H1 (cell line): ENCODE measurements at regions not wholly inside any gene's neighbourhood (a gene's known extent, or its start where the extent isn't known, plus 50 kb on each side); places are given as distances from the start of the nearest gene placed in this dataset.

Experiments
- CTCF ChIA-PET: fragments of 300-600 bp; sonication (Branson Sonifier 250); formaldehyde crosslinking; loops from one replicate; lab custom pipeline; 2021; ENCODE audit not compliant: partially characterized antibody; lab: Charles Lee
- POLR2A ChIA-PET: fragments of 300-600 bp; sonication (Branson Sonifier 250); formaldehyde crosslinking; loops from one replicate; lab custom pipeline; 2021; ENCODE audit warnings: inconsistent platforms; ENCODE audit not compliant: partially characterized antibody; lab: Charles Lee
- DNase-seq, 2 experiments: peaks; one replicate each; pipeline versions ENCODE4 v3.0.0 to v3.0.0-alpha.2; 2010 to 2022; ENCODE audit warnings: low spot score in 2 of 2, low read depth in 1 of 2, mixed read lengths in 1 of 2
- FAIRE-seq: peaks from 2 replicates; lab custom pipeline; 2011; peaks lifted over from hg19 to GRCh38; lab: Jason Lieb, UNC
- H2AFZ ChIP-seq: 2 replicates; pipeline ENCODE4 v1.8.1; 2012; ENCODE audit warnings: low read length, inconsistent platforms
- H2AK5ac ChIP-seq: 2 replicates; pipeline ENCODE4 v1.6.1; 2013; ENCODE audit warnings: low read depth, low read length
- H2BK120ac ChIP-seq: replicated peaks from 2 replicates; pipeline ENCODE3; 2013; ENCODE audit warnings: low read depth, low read length, inconsistent platforms
- H2BK12ac ChIP-seq: 2 replicates; pipeline ENCODE4 v1.6.1; 2013; ENCODE audit warnings: low read depth, low read length
- H2BK15ac ChIP-seq: 2 replicates; pipeline ENCODE4 v1.6.1; 2013; ENCODE audit warnings: low read length
- H2BK20ac ChIP-seq: 2 replicates; pipeline ENCODE4 v1.6.1; 2013; ENCODE audit warnings: low read length
- H2BK5ac ChIP-seq: 2 replicates; pipeline ENCODE4 v1.6.1; 2013; ENCODE audit warnings: low read depth, low read length
- H3K14ac ChIP-seq: 2 replicates; pipeline ENCODE4 v1.6.1; 2013; ENCODE audit warnings: inconsistent platforms; ENCODE audit not compliant: insufficient read length
- H3K18ac ChIP-seq: 2 replicates; pipeline ENCODE4 v1.6.1; 2013; ENCODE audit warnings: low read length; ENCODE audit errors: extremely low read depth
- H3K23ac ChIP-seq: 2 replicates; pipeline ENCODE4 v1.6.1; 2013; ENCODE audit warnings: inconsistent platforms; ENCODE audit not compliant: insufficient read length
- H3K23me2 ChIP-seq: 2 replicates; pipeline ENCODE4 v1.6.1; 2013; ENCODE audit warnings: low read depth, low read length
- H3K27ac ChIP-seq: 2 replicates; pipeline ENCODE4 v1.6.1; 2011; ENCODE audit warnings: low read depth, low read length, inconsistent platforms
- H3K27me3 ChIP-seq, 4 experiments: replicated peaks in 1 of 4; 1 replicate in 1 of 4; 2 replicates in 3 of 4; pipeline versions ENCODE4 v1.6.1 to v1.8.1; 2011 to 2013; ENCODE audit warnings: low read length in 3 of 4, mild to moderate bottlenecking in 3 of 4, inconsistent platforms in 2 of 4, mixed read lengths in 2 of 4, moderate library complexity in 1 of 4; ENCODE audit not compliant: control insufficient read depth in 3 of 4, insufficient read depth in 3 of 4; ENCODE audit errors: extremely low read depth in 1 of 4
- H3K36me3 ChIP-seq, 4 experiments: 2 replicates each; pipeline versions ENCODE4 v1.6.1 to v1.8.1; 2011 to 2013; ENCODE audit warnings: mild to moderate bottlenecking in 4 of 4, low read length in 3 of 4, moderate library complexity in 2 of 4, control low read depth in 1 of 4, inconsistent platforms in 1 of 4; ENCODE audit not compliant: insufficient read depth in 4 of 4, control insufficient read depth in 2 of 4
- H3K4ac ChIP-seq: replicated peaks from 2 replicates; pipeline ENCODE3; 2013; ENCODE audit warnings: low read length, low read depth, mixed read lengths, inconsistent platforms; ENCODE audit not compliant: insufficient read length
- H3K4me1 ChIP-seq, 4 experiments: replicated peaks in 1 of 4; 1 replicate in 1 of 4; 2 replicates in 3 of 4; pipeline versions ENCODE4 v1.6.1 to v1.8.1; 2011 to 2013; ENCODE audit warnings: low read length in 3 of 4, inconsistent platforms in 2 of 4, mixed read lengths in 1 of 4; ENCODE audit not compliant: insufficient read depth in 4 of 4, control insufficient read depth in 3 of 4
- H3K4me2 ChIP-seq, 2 experiments: 2 replicates each; pipeline versions ENCODE4 v1.6.1 to v1.8.1; 2011 to 2013; ENCODE audit warnings: low read depth in 2 of 2, low read length in 2 of 2, control low read depth in 1 of 2, inconsistent platforms in 1 of 2, mild to moderate bottlenecking in 1 of 2; ENCODE audit not compliant: insufficient read depth in 1 of 2
- H3K4me3 ChIP-seq, 4 experiments: fragments of 200-600, 300-600 bp in 1 of 4; sonication (generic), shearing (Covaris generic), sonication (Bioruptor Twin) in 1 of 4; 2 replicates each; pipeline versions ENCODE4 v1.5.1 to v1.8.1; 2011 to 2016; ENCODE audit warnings: low read length in 4 of 4, low read depth in 3 of 4, control low read depth in 2 of 4, inconsistent platforms in 2 of 4, mild to moderate bottlenecking in 2 of 4, mixed read lengths in 1 of 4, moderate library complexity in 1 of 4; ENCODE audit not compliant: insufficient read depth in 2 of 4; ENCODE audit errors: extremely low read depth in 1 of 4
- H3K56ac ChIP-seq: replicated peaks from 2 replicates; pipeline ENCODE3; 2013; ENCODE audit warnings: low read depth, mild to moderate bottlenecking, mixed read lengths, low read length, inconsistent platforms; ENCODE audit not compliant: insufficient read length
- H3K79me1 ChIP-seq: 2 replicates; pipeline ENCODE4 v1.6.1; 2013; ENCODE audit warnings: low read depth, low read length, control low read depth
- H3K79me2 ChIP-seq, 2 experiments: 2 replicates each; pipeline versions ENCODE4 v1.6.1 to v1.8.1; 2012 to 2013; ENCODE audit warnings: low read length in 2 of 2, mild to moderate bottlenecking in 2 of 2, inconsistent platforms in 1 of 2; ENCODE audit not compliant: insufficient read depth in 2 of 2, control insufficient read depth in 1 of 2
- H3K9ac ChIP-seq, 4 experiments: replicated peaks in 1 of 4; 1 replicate in 1 of 4; 2 replicates in 3 of 4; pipeline versions ENCODE4 v1.6.1 to v1.8.1; 2011 to 2013; ENCODE audit warnings: low read depth in 3 of 4, low read length in 3 of 4, control low read depth in 2 of 4, mild to moderate bottlenecking in 2 of 4, moderate library complexity in 2 of 4, inconsistent platforms in 1 of 4; ENCODE audit errors: extremely low read depth in 1 of 4
- H3K9me3 ChIP-seq, 2 experiments: 2 replicates each; pipeline versions ENCODE4 v1.6.1 to v1.8.1; 2012 to 2013; ENCODE audit warnings: mild to moderate bottlenecking in 2 of 2, moderate library complexity in 2 of 2, control low read depth in 1 of 2, inconsistent platforms in 1 of 2, low read depth in 1 of 2, low read length in 1 of 2, mixed read lengths in 1 of 2; ENCODE audit not compliant: insufficient read depth in 2 of 2
- H4K20me1 ChIP-seq, 2 experiments: replicated peaks in 1 of 2; 2 replicates each; pipeline versions ENCODE3 to v1.8.1; 2011 to 2013; ENCODE audit warnings: inconsistent platforms in 2 of 2, low read length in 2 of 2, mild to moderate bottlenecking in 1 of 2; ENCODE audit not compliant: insufficient read depth in 2 of 2, control insufficient read depth in 1 of 2
- H4K5ac ChIP-seq: 2 replicates; pipeline ENCODE4 v1.6.1; 2013; ENCODE audit warnings: low read length, low read depth, mixed read lengths, inconsistent platforms; ENCODE audit not compliant: insufficient read length
- H4K8ac ChIP-seq: 2 replicates; pipeline ENCODE4 v1.8.0; 2013; ENCODE audit warnings: mild to moderate bottlenecking, moderate library complexity, low read length, inconsistent platforms; ENCODE audit not compliant: insufficient read depth; ENCODE audit errors: extremely low read depth
- H4K91ac ChIP-seq: replicated peaks from 2 replicates; pipeline ENCODE3; 2013; ENCODE audit warnings: low read length, mixed read lengths, inconsistent platforms; ENCODE audit not compliant: insufficient read length
- CHD1 ChIP-seq: IDR thresholded peaks from 2 replicates; pipeline ENCODE4 v1.6.1; 2012; ENCODE audit warnings: low read depth, low read length, improper control_type of control experiment
- WGBS, 2 experiments: shearing (Covaris generic) in 1 of 2; methylation state at CpG; one replicate each; pipeline versions ENCODE4 v1.1.6 to v1.1.7; 2013 to 2015; ENCODE audit warnings: low lambda C conversion rate in 2 of 2, mixed read lengths in 2 of 2, inconsistent platforms in 1 of 2, low coverage in 1 of 2, missing lambda C conversion rate in 1 of 2; ENCODE audit not compliant: insufficient replicate concordance in 2 of 2, insufficient coverage in 1 of 2, insufficient read length in 1 of 2; ENCODE audit errors: extremely low coverage in 1 of 2, missing lambda C conversion rate in 1 of 2; 5-methylcytosine and 5-hydroxymethylcytosine counted together
- TF ChIP-seq, protein P1 (sequence below): IDR thresholded peaks from 2 replicates; pipeline ENCODE4 v1.6.1; 2011; ENCODE audit warnings: low read depth, mild to moderate bottlenecking, low read length; ENCODE audit not compliant: insufficient read depth
- TF ChIP-seq, protein P2 (sequence below), 3 experiments: IDR thresholded peaks; 1 replicate in 2 of 3; 2 replicates in 1 of 3; pipeline versions ENCODE4 v1.5.1 to v1.6.1; 2011; ENCODE audit warnings: low read length in 3 of 3, mild to moderate bottlenecking in 3 of 3, inconsistent platforms in 2 of 3, low read depth in 1 of 3, moderate library complexity in 1 of 3; ENCODE audit not compliant: insufficient read depth in 1 of 3; ENCODE audit errors: control extremely low read depth in 1 of 3
- TF ChIP-seq, protein P3 (sequence below): IDR thresholded peaks from 2 replicates; pipeline ENCODE4 v1.6.1; 2012; ENCODE audit warnings: low read length, inconsistent platforms

DNA sequence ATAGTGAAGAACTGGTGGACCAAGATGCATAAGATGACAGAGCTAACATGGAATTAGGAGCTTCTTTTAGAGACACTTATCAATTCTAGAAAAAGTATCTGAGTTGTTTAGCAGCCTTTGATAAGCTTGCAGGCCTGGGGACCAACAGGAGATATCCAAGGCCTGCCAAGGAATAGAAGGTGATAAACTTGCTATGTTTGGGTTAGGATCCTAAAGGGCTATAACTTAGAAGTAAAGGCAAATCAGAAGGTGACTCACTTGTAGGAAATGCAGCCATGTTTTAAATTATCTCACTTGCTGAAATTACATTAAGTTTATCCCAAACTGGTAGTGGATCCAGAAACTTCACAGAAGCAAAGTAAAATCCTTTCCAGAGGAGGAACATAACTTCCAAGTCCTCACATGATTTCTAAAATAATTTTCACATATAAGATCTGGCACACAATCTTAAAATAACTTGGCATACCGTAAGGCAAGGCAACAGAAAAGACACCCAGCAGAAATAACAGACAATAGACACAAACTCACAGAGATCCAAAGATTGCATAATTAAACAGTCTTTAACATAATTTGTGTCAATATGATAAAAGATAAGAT lies 69.6 kb upstream of the TEAD1 start:
- H3K4me2 ChIP-seq: no peak overlapping the region
- H2BK5ac ChIP-seq: no peak overlapping the region
- no peak overlapping the region for H4K5ac ChIP-seq
- H3K4me3 ChIP-seq: no peak overlapping the region
- no peaks in the 10 kb centered on the region for H3K27me3 ChIP-seq
- no peak overlapping the region for H3K9ac ChIP-seq
- no peaks in the 10 kb centered on the region for H3K23me2 ChIP-seq
- no peak overlapping the region for H2BK120ac ChIP-seq
- no peak overlapping the region for H2BK20ac ChIP-seq
- no peak overlapping the region for H3K4ac ChIP-seq
- ChIA-PET POLR2A (interaction anchor here (0.7 kb wide), 1 partner anchor 275 kb away, joined by 3 read pairs; no protein-coding TSS in a partner anchor), CTCF (interaction anchor here (1.0 to 1.5 kb wide), 3 partner anchors 66 to 359 kb away, joined by 3 read pairs; no protein-coding TSS in a partner anchor)
- FAIRE-seq (no peak), DNase-seq (no peak)
- H2AFZ ChIP-seq: no peak overlapping the region
- H3K23ac ChIP-seq: no peak overlapping the region
- no peaks in the 10 kb centered on the region for H3K79me2 ChIP-seq
- H3K79me1 ChIP-seq: no peaks in the 10 kb centered on the region
- H3K56ac ChIP-seq: no peak overlapping the region
- H3K18ac ChIP-seq: no peak overlapping the region
- WGBS, 2 experiments: 90% methylated on average over 1 of the region's 1 CpG; no CpG with 5 or more reads in 1 of the 2 experiments
- peaks cover 0 to 4% (median 0%) of the 10 kb centered on the region in 4 experiments; a peak in 1 of 7 replicates for H3K4me1 ChIP-seq
- no peak overlapping the region for H3K14ac ChIP-seq
- no peaks in the 10 kb centered on the region for H3K9me3 ChIP-seq
- H4K91ac ChIP-seq: no peak overlapping the region
- no peak overlapping the region for H2BK12ac ChIP-seq
- H3K27ac ChIP-seq: no peak overlapping the region
- H3K36me3 ChIP-seq: no peaks in the 10 kb centered on the region
- H2BK15ac ChIP-seq: no peak overlapping the region
- H4K20me1 ChIP-seq: no peaks in the 10 kb centered on the region
- no peak overlapping the region for H2AK5ac ChIP-seq
- no peak overlapping the region for H4K8ac ChIP-seq
- TF ChIP-seq, protein P1, sequence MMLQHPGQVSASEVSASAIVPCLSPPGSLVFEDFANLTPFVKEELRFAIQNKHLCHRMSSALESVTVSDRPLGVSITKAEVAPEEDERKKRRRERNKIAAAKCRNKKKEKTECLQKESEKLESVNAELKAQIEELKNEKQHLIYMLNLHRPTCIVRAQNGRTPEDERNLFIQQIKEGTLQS: no peak
- TF ChIP-seq, protein P2, sequence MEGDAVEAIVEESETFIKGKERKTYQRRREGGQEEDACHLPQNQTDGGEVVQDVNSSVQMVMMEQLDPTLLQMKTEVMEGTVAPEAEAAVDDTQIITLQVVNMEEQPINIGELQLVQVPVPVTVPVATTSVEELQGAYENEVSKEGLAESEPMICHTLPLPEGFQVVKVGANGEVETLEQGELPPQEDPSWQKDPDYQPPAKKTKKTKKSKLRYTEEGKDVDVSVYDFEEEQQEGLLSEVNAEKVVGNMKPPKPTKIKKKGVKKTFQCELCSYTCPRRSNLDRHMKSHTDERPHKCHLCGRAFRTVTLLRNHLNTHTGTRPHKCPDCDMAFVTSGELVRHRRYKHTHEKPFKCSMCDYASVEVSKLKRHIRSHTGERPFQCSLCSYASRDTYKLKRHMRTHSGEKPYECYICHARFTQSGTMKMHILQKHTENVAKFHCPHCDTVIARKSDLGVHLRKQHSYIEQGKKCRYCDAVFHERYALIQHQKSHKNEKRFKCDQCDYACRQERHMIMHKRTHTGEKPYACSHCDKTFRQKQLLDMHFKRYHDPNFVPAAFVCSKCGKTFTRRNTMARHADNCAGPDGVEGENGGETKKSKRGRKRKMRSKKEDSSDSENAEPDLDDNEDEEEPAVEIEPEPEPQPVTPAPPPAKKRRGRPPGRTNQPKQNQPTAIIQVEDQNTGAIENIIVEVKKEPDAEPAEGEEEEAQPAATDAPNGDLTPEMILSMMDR (IDR thresholded peaks at IDR 0.05; ENCODE audit: control extremely low read depth in 1 of 3, insufficient read depth in 1 of 3, low read depth in 1 of 3, low read length in 3 of 3): no peak
- TF ChIP-seq CHD1: no peak
- TF ChIP-seq, protein P3, sequence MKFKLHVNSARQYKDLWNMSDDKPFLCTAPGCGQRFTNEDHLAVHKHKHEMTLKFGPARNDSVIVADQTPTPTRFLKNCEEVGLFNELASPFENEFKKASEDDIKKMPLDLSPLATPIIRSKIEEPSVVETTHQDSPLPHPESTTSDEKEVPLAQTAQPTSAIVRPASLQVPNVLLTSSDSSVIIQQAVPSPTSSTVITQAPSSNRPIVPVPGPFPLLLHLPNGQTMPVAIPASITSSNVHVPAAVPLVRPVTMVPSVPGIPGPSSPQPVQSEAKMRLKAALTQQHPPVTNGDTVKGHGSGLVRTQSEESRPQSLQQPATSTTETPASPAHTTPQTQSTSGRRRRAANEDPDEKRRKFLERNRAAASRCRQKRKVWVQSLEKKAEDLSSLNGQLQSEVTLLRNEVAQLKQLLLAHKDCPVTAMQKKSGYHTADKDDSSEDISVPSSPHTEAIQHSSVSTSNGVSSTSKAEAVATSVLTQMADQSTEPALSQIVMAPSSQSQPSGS: no peak
